ENCODE measurements at regions not wholly inside any gene's neighbourhood (a gene's known extent, or its start where the extent isn't known, plus 50 kb on each side); places are given as distances from the start of the nearest gene placed in this dataset.

GRCh38 chr22:48803948-48804810, 1023.5 kb downstream of the BRD1 start:
- DNase-seq: no peak

GRCh38 chr22:48803171-48803947, 1024.3 kb downstream of the BRD1 start:
- no peak for DNase-seq

- no peak for DNase-seq
Observed at GRCh38 chr22:48802576-48802975, 1025.1 kb downstream of the BRD1 start.

- DNase-seq: no peak
Observed at GRCh38 chr22:48800886-48801607, 1026.6 kb downstream of the BRD1 start.

- no peak for DNase-seq
Observed at GRCh38 chr22:48800036-48800885, 1027.4 kb downstream of the BRD1 start.

- no peak for DNase-seq
Observed at GRCh38 chr22:48799227-48799970, 1028.3 kb downstream of the BRD1 start.

- no peak for DNase-seq
Observed at GRCh38 chr22:48798281-48799226, 1029.1 kb downstream of the BRD1 start.

- DNase-seq: no peak
Observed at GRCh38 chr22:48797731-48798130, 1029.9 kb downstream of the BRD1 start.

GRCh38 chr22:48796310-48797015, 1031.2 kb downstream of the BRD1 start:
- no peak for DNase-seq

- no peak for DNase-seq
Observed at GRCh38 chr22:48795664-48796063, 1032.0 kb downstream of the BRD1 start.

- no peak for DNase-seq
Observed at GRCh38 chr22:48794906-48795305, 1032.8 kb downstream of the BRD1 start.

GRCh38 chr22:48793949-48794348, 1033.7 kb downstream of the BRD1 start:
- DNase-seq: no peak

- no peak for DNase-seq
Observed at GRCh38 chr22:48786679-48786996, 1041.0 kb downstream of the BRD1 start.

- no peak for DNase-seq
Observed at GRCh38 chr22:48785792-48786678, 1041.6 kb downstream of the BRD1 start.

GRCh38 chr22:48784701-48785503, 1042.8 kb downstream of the BRD1 start:
- no peak for DNase-seq

- no peak for DNase-seq
Observed at GRCh38 chr22:48783821-48784266, 1043.8 kb downstream of the BRD1 start.

GRCh38 chr22:48782811-48783511, 1044.7 kb downstream of the BRD1 start:
- DNase-seq: no peak
